ENCODE measurements at regions not wholly inside any gene's neighbourhood (a gene's known extent, or its start where the extent isn't known, plus 50 kb on each side); places are given as distances from the start of the nearest gene placed in this dataset.

GRCh38 chrX:8232406-8232805, 61.3 kb upstream of the VCX2 start:
- no peak for DNase-seq

- no peak for DNase-seq
Observed at GRCh38 chrX:8233091-8233490, 62.0 kb upstream of the VCX2 start.

- no peak for DNase-seq
Observed at GRCh38 chrX:8235026-8235425, 64.0 kb upstream of the VCX2 start.

GRCh38 chrX:8237718-8238117, 66.7 kb upstream of the VCX2 start:
- DNase-seq = no peak

DNA sequence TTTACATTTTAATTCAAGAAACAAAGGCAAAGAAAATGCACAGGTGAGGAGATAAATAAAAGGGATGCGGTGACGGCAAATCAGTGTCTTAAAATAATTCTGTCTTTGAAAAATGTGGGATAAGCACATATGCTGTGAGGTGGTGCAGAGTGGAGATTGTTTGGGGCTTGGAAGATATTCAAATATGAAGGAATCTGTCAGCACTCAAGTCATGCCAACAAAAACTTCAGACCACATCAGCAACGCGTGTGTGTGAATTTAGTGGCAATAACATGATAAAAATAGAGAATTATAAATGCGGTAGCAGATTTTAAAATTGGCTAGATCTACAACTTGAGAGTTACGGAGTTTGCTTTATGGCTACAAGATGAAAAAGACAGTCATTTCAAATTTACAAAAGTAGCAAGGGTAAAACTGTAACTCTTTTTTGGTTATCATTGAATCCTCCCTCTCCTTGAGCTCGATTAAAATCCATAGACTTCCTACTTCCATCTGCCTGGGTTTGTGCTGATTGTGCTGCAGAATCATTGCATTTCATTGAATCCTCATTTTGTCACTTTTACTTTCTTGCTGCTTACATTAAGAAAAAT, 71.5 kb upstream of the VCX2 start:
- no peak for DNase-seq

DNA sequence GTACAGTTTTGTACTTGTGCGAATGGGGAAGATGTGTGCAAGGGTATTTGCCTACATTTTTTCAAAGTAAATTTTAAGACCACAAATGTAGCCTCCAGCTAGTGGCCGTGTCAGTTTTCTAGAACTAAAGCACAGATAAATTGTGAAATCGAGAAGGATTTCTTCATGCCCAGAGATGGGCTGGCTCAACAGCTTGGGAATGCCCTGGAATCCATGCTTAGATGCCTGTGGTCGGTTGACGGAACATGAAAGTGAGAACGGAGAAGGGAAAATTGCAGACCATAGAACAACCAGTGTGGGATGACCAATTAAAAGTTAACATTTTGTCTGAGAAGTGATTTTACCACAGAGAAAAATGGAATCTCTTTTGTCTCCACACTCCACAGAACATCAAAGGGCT, 73.2 kb upstream of the VCX2 start:
- no peak for DNase-seq

DNA sequence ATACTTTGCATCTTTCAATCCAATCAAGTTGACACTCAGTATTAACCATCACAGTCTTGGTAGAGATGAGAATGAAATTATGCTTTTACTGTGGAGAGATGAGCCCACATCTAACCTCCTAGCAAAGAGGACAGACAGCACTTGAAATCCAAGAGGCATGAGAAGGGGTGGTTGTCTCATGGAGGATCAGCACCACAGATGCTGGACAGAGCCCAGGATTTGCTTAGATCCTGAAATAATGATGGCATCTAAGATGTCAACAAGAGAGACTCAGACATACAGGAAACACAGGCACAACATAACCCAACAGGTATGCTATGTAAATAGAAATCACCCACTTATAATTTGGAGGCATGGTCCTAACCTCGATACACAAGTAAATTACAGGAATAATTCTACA, 74.3 kb upstream of the VCX2 start:
- DNase-seq = no peak

- DNase-seq = no peak
Observed at GRCh38 chrX:8253096-8253495, 82.0 kb upstream of the VCX2 start.

GRCh38 chrX:8254401-8254800, 83.3 kb upstream of the VCX2 start:
- DNase-seq = no peak

- DNase-seq = no peak
Observed at GRCh38 chrX:8272821-8273220, 101.8 kb upstream of the VCX2 start.

- no peak for DNase-seq
Observed at GRCh38 chrX:8273451-8273895, 102.4 kb upstream of the VCX2 start.

DNA sequence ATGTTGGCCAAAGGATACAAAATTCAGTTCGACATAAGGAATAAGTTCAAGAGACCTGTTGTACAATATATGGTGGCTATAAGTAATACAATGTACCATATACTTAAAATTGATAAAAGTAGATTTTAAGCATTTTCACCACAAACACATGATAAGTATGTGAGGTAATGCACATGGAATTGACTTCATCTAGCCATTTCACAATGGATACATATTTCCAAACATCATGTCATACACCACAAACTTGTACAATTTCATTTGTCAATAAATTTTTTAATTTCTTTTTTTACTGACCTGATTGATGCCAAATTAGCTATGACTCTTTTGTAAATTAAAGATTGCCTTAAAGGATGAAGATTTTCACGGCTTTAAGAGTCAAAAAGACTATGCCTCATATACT, 103.1 kb upstream of the VCX2 start:
- no peak for DNase-seq

- DNase-seq = no peak
Observed at GRCh38 chrX:8278557-8278956, 107.5 kb upstream of the VCX2 start.

DNA sequence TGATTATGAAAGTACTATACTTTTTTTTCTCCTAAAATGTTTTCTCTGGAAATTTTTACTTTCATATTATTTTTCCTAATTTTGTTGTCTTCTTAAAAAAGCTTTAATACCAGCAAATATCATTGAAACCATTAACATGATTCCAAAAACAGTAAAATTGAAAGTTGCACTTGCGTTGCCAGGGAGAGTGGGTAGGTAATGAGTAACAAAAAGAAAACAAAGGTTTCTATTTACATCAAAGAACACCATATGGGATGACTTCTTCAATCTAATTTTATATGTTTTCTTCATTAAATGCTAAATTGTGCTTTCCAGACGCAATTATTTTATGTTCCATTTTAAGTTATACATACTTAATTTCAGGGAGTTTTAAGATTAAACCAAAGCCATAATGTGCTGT, 108.3 kb upstream of the VCX2 start:
- no peak for DNase-seq

GRCh38 chrX:8284131-8284530, 113.1 kb upstream of the VCX2 start:
- DNase-seq = no peak

DNA sequence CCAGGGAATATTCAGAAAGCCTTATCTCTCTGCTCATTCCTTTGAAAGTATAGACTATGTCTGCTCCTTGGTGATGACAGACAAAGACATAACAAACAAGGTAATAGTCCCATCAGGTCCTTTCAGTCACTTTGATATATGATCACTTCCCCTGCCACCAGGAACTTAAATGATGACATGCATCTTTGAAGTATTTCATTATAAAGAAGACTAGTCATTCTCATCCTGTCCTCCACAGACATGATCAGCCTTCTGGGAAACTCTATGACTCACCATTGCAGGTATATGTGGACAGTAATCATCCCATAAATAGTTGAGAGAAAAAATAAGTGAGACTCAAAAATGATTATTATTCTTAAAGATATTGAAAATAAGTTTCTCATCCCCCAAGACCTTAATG, 117.5 kb upstream of the VCX2 start:
- DNase-seq = no peak

GRCh38 chrX:8289523-8289922, 118.5 kb upstream of the VCX2 start:
- no peak for DNase-seq

- DNase-seq = no peak
Observed at GRCh38 chrX:8297766-8298165, 126.7 kb upstream of the VCX2 start.

GRCh38 chrX:8304668-8305067, 133.6 kb upstream of the VCX2 start:
- DNase-seq = no peak

DNA sequence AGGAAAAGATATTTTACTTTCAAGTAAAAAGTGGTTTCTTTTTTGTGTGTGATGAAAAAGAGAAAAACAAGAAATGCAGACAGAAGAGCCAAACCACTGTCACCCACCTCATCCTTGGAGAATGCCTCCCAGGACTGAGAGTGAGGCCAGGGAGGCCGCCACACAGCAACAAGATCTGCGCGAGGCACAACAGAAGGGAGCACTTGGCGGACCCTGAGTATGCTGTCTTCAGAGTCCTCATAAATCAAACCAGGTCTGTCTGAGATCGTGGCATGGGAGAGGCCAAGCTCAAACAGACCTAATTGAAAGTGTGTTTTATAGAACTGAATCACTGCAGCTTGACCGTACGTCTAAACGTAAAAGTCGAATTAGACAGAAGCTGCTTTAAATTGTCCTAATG, 134.3 kb upstream of the VCX2 start:
- DNase-seq = no peak

DNA sequence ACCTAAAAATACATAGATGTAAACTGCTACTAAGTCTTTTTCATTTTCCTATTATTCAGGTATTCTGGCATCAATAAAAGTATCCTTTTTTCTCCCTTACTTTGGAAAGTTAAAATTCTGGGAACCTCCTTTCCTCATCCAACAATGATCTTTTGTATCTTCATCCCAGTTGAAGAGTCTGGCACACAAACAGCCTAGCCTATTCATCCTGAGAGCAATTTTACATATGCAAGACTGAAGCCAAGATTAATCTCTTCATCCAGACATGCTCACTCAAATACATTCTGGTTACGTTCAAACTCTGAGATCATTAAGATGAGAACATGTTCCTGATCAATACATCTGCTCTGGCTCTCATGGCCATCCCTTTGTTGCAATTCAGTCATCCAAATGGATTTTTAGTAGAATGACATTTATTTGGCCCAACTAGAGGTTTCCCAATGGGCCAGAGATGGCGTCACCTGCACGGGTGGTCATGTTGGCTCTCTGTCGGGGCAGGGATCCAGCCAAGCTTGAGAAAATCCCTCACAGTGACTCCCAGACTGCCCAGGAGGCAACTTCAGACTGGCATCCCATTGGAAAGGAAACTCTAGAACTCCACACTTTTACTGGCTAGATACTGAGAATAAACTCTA, 135.3 kb upstream of the VCX2 start:
- no peak for DNase-seq

GRCh38 chrX:8310409-8310808, 139.3 kb upstream of the VCX2 start:
- DNase-seq = no peak

DNA sequence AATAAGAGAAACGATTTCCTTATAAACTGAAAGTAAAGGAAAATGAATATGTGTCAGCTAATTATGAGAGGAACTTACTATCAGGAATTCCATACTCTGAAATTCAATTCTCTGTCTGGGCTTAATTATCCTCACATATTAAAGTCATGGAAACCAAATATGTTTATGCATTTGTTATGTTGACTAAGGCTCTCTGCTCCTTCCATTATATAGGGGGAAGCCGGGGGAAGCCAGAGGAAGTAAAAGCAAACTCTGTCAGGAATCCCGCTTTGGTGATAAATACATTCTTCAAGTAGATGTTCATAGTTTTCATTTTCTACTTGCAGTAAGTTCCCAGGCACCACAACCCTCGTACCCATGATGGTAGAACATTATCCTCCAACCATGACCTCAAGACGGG, 142.8 kb upstream of the VCX2 start:
- DNase-seq = no peak

DNA sequence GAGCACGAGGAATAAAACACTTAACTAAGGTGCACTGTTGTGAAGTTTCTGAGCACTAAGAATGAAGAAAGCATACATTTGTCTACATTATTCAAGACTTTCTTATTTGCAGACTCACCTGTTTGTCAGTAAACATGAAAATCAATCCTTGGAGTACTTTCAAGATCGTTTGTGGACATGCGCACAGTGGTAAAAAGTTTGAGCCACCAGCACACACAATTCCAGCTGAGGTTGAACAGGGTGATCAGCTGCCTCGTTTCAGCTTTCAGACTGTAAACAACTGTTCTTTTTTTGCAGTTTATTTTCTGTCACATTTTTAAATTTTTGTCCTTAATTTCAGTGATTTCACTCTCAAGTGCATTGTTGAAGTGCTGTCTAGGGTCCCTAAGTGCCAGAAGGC, 143.8 kb upstream of the VCX2 start:
- DNase-seq = no peak

DNA sequence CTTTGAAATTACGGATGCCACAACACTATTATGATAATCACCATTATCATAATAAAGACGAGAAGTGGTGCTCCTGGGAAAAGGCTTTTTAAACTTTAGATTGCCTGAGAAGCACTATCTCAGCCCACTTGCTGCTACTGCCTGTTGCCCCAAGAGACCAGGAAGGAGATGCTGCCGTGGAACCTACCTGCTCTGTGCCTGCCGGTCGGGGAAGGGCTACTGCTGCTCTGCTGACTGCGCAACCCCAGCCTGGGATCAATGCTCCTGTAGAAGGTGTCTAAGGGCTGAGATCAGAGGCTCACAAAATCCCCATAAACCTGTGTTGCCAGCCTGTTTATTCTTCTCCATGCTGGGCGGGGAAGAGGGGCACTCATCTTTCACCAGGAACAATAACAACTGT, 145.3 kb upstream of the VCX3B start:
- DNase-seq = no peak
